Glutamatergic neuron (in vitro differentiated cells): ENCODE measurements at regions not wholly inside any gene's neighbourhood (a gene's known extent, or its start where the extent isn't known, plus 50 kb on each side); places are given as distances from the start of the nearest gene placed in this dataset.

Source experiments
- DNase-seq: peaks from one replicate; pipeline ENCODE4 v3.0.0; 2022
- H3K27ac Mint-ChIP-seq: one replicate; pipeline ENCODE4 v1.8.0; 2020; ENCODE audit warnings: mild to moderate bottlenecking, mixed read lengths, inconsistent platforms; ENCODE audit not compliant: unreplicated experiment
- H3K27me3 Mint-ChIP-seq: one replicate; pipeline ENCODE4 v1.8.0; 2020; ENCODE audit warnings: mild to moderate bottlenecking, moderate library complexity, mixed read lengths, inconsistent platforms; ENCODE audit not compliant: unreplicated experiment
- H3K36me3 Mint-ChIP-seq: one replicate; pipeline ENCODE4 v1.8.0; 2020; ENCODE audit warnings: mild to moderate bottlenecking, mixed read lengths, inconsistent platforms; ENCODE audit not compliant: unreplicated experiment
- H3K4me1 Mint-ChIP-seq: one replicate; pipeline ENCODE4 v1.8.0; 2020; ENCODE audit warnings: mild to moderate bottlenecking, low read depth, mixed read lengths, inconsistent platforms; ENCODE audit not compliant: unreplicated experiment
- H3K4me3 Mint-ChIP-seq: one replicate; pipeline ENCODE4 v1.8.0; 2020; ENCODE audit warnings: mild to moderate bottlenecking, mixed read lengths, inconsistent platforms; ENCODE audit not compliant: unreplicated experiment
- H3K9me3 Mint-ChIP-seq: one replicate; pipeline ENCODE4 v1.8.0; 2020; ENCODE audit warnings: mild to moderate bottlenecking, moderate library complexity, mixed read lengths, inconsistent platforms; ENCODE audit not compliant: unreplicated experiment
- CTCF ChIP-seq: fragments of 200-600 bp; sonication (generic); IDR thresholded peaks from one replicate; pipeline ENCODE4 v1.5.0; 2021; ENCODE audit not compliant: partially characterized antibody, unreplicated experiment

- no peaks in the 10 kb centered on the region for H3K27me3 Mint-ChIP-seq
Measured at GRCh38 chr6:65927141-65927540, 220.1 kb upstream of the EYS start.

GRCh38 chr6:65924411-65924810 lies 217.4 kb upstream of the EYS start:
- no peaks in the 10 kb centered on the region for H3K36me3 Mint-ChIP-seq
- no peak overlapping the region for H3K27ac Mint-ChIP-seq
- H3K4me1 Mint-ChIP-seq, result no peaks in the 10 kb centered on the region
- H3K27me3 Mint-ChIP-seq, result no peaks in the 10 kb centered on the region
- DNase-seq, result no peak
- no peak overlapping the region for H3K4me3 Mint-ChIP-seq
- no peak for TF ChIP-seq CTCF
- H3K9me3 Mint-ChIP-seq, result no peaks in the 10 kb centered on the region

More at GRCh38 chr6:65927141-65927540, 220.1 kb upstream of the EYS start:
- Mint-ChIP-seq H3K27ac (no peak overlapping the region), H3K4me1 (no peaks in the 10 kb centered on the region), H3K36me3 (peaks cover 5% of the 10 kb centered on the region), H3K9me3 (peaks cover 2% of the 10 kb centered on the region), H3K4me3 (no peak overlapping the region)
- TF ChIP-seq CTCF, result no peak
- no peak for DNase-seq

- TF ChIP-seq CTCF, result no peak
- H3K36me3 Mint-ChIP-seq, result no peaks in the 10 kb centered on the region
- H3K4me3 Mint-ChIP-seq, result no peak overlapping the region
Measured at GRCh38 chr6:65922049-65922448, 215.0 kb upstream of the EYS start.

GRCh38 chr6:65908065-65908464 lies 201.0 kb upstream of the EYS start:
- Mint-ChIP-seq H3K27me3 (no peaks in the 10 kb centered on the region), H3K4me3 (no peak overlapping the region), H3K4me1 (peaks cover 4% of the 10 kb centered on the region), H3K27ac (no peak overlapping the region), H3K36me3 (peaks cover 7% of the 10 kb centered on the region), H3K9me3 (peaks cover 3% of the 10 kb centered on the region)
- no peak for DNase-seq
- no peak for TF ChIP-seq CTCF

More at GRCh38 chr6:65922049-65922448, 215.0 kb upstream of the EYS start:
- H3K9me3 Mint-ChIP-seq, result no peaks in the 10 kb centered on the region
- no peak for DNase-seq
- no peaks in the 10 kb centered on the region for H3K4me1 Mint-ChIP-seq
- no peak overlapping the region for H3K27ac Mint-ChIP-seq
- no peaks in the 10 kb centered on the region for H3K27me3 Mint-ChIP-seq

GRCh38 chr6:65903992-65904391 lies 197.0 kb upstream of the EYS start:
- no peak for TF ChIP-seq CTCF
- peaks cover 7% of the 10 kb centered on the region for H3K36me3 Mint-ChIP-seq
- no peaks in the 10 kb centered on the region for H3K27me3 Mint-ChIP-seq
- no peak for DNase-seq
- peaks cover 3% of the 10 kb centered on the region for H3K9me3 Mint-ChIP-seq
- H3K4me1 Mint-ChIP-seq, result peaks cover 4% of the 10 kb centered on the region
- H3K27ac Mint-ChIP-seq, result no peak overlapping the region
- no peak overlapping the region for H3K4me3 Mint-ChIP-seq
